HepG2 (cell line): ENCODE measurements at regions not wholly inside any gene's neighbourhood (a gene's known extent, or its start where the extent isn't known, plus 50 kb on each side); places are given as distances from the start of the nearest gene placed in this dataset.
"Not testable (repeated sequence)": the region's sequence is repeated elsewhere in the genome, so short reads cannot be mapped to it uniquely, and the experiment has no call there.

Source experiments
- ATAC-seq: fragments of 200-7000 bp; cut with Tn5 transposase; 3 replicates; pipeline ENCODE4 v1.9.1; 2020; ENCODE audit warnings: mild to moderate bottlenecking, moderate library complexity
- BruUV-seq: library from RNA; stranded (reverse); fragments of 400-500 nt; replicated peaks from 2 replicates; lab custom pipeline; 2021; lab: Mats Ljungman, UMichigan
- CTCF ChIA-PET: fragments of 300-600 bp; formaldehyde crosslinking; extraction: SDS; loops from one replicate; lab custom pipeline; 2021; ENCODE audit warnings: low total read pairs, inconsistent platforms, low intra/inter-chr PET ratio; lab: Yijun Ruan, JAX
- POLR2A ChIA-PET: fragments of 350-600 bp; sonication (Branson Sonifier 250); formaldehyde crosslinking; loops from one replicate; lab custom pipeline; 2020; ENCODE audit warnings: antibody characterized with exemption, inconsistent platforms; lab: Yijun Ruan, JAX
- DNase-seq: peaks from one replicate; pipeline ENCODE4 v3.0.0-alpha.2; 2015; ENCODE audit warnings: low spot score
- FAIRE-seq: peaks from 3 replicates; lab custom pipeline; 2011; peaks lifted over from hg19 to GRCh38; lab: Jason Lieb, UNC
- H2AFZ ChIP-seq: one replicate; pipeline ENCODE4 v1.6.1; 2011; ENCODE audit warnings: low read length, inconsistent platforms
- H3K27ac ChIP-seq: fragments of 300-600 bp; 3 replicates; pipeline ENCODE4 v1.8.0; 2011; ENCODE audit warnings: mixed run types, mild to moderate bottlenecking, mixed read lengths, low read length, inconsistent platforms; ENCODE audit not compliant: insufficient read depth; ENCODE audit errors: extremely low read length
- H3K27me3 ChIP-seq, 2 experiments: fragments of 200-600 bp in 1 of 2; 2 replicates in 1 of 2; 3 replicates in 1 of 2; pipeline versions ENCODE4 v1.6.0 to v1.8.0; 2011; ENCODE audit warnings: low read length in 2 of 2, mild to moderate bottlenecking in 2 of 2, moderate library complexity in 2 of 2, inconsistent platforms in 1 of 2; ENCODE audit not compliant: insufficient read depth in 2 of 2, control insufficient read depth in 1 of 2
- H3K36me3 ChIP-seq, 2 experiments: fragments of 200-600 bp in 1 of 2; replicated peaks in 1 of 2; 2 replicates in 1 of 2; 3 replicates in 1 of 2; pipeline versions ENCODE4 v1.5.1 to v1.8.0; 2011; ENCODE audit warnings: low read length in 2 of 2, inconsistent platforms in 1 of 2; ENCODE audit not compliant: insufficient read depth in 2 of 2, control insufficient read depth in 1 of 2
- H3K4me1 ChIP-seq: 2 replicates; pipeline ENCODE4 v1.5.1; 2012; ENCODE audit warnings: low read length, inconsistent platforms; ENCODE audit not compliant: insufficient read depth
- H3K4me2 ChIP-seq: 2 replicates; pipeline ENCODE4 v1.6.0; 2011; ENCODE audit warnings: low read depth, low read length, inconsistent platforms
- H3K4me3 ChIP-seq, 3 experiments: fragments of 200-600 bp in 1 of 3; sonication (generic), shearing (Covaris generic) in 1 of 3; replicated peaks in 1 of 3; 2 replicates each; pipeline ENCODE4 v1.5.1; 2011 to 2016; ENCODE audit warnings: low read length in 3 of 3, inconsistent platforms in 2 of 3, low read depth in 2 of 3, mild to moderate bottlenecking in 2 of 3, control low read depth in 1 of 3, mixed read lengths in 1 of 3; ENCODE audit not compliant: insufficient read depth in 1 of 3
- H3K79me2 ChIP-seq: one replicate; pipeline ENCODE4 v1.6.1; 2011; ENCODE audit warnings: low read length, inconsistent platforms; ENCODE audit not compliant: insufficient read depth
- H3K9ac ChIP-seq: 2 replicates; pipeline ENCODE4 v1.6.0; 2011; ENCODE audit warnings: mild to moderate bottlenecking, low read depth, low read length, inconsistent platforms; ENCODE audit not compliant: insufficient read depth
- H3K9me3 ChIP-seq: 2 replicates; pipeline ENCODE4 v1.5.1; 2012; ENCODE audit warnings: mild to moderate bottlenecking, low read length
- H4K20me1 ChIP-seq: 2 replicates; pipeline ENCODE4 v1.6.0; 2011; ENCODE audit warnings: inconsistent platforms, mild to moderate bottlenecking, low read length, moderate library complexity; ENCODE audit not compliant: insufficient read depth
- FOSL2 ChIP-seq: sonication (generic); formaldehyde crosslinking; IDR thresholded peaks from 2 replicates; pipeline ENCODE4 v1.4.0; 2020; ENCODE audit warnings: missing genetic modification reagents
- GMEB1 ChIP-seq: sonication (generic); formaldehyde crosslinking; IDR thresholded peaks from 2 replicates; pipeline ENCODE4 v1.5.1; 2020; ENCODE audit warnings: missing genetic modification reagents, mild to moderate bottlenecking, borderline replicate concordance
- HDAC6 ChIP-seq: fragments of 200-600 bp; sonication (generic); IDR thresholded peaks from 2 replicates; pipeline ENCODE4 v1.7.0; 2017; ENCODE audit warnings: mild to moderate bottlenecking, antibody characterized with exemption, low read length, low read depth
- ZMYM2 ChIP-seq: sonication (generic); formaldehyde crosslinking; IDR thresholded peaks from 2 replicates; pipeline ENCODE4 v1.8.0; 2022; ENCODE audit warnings: mild to moderate bottlenecking, missing genetic modification reagents
- ZNF652 ChIP-seq: IDR thresholded peaks from 2 replicates; pipeline ENCODE4 v1.6.1; 2016; ENCODE audit warnings: low read depth, borderline replicate concordance
- ZNF704 ChIP-seq: sonication (generic); formaldehyde crosslinking; IDR thresholded peaks from 2 replicates; pipeline ENCODE4 v1.8.1; 2023; ENCODE audit warnings: mild to moderate bottlenecking, inconsistent platforms, moderate library complexity, missing genetic modification reagents, borderline replicate concordance
- ZNF768 ChIP-seq: sonication (generic); formaldehyde crosslinking; IDR thresholded peaks from 2 replicates; pipeline ENCODE4 v1.4.0; 2020; ENCODE audit warnings: missing genetic modification reagents
- WGBS: methylation state at CpG from one replicate; pipeline ENCODE4 v1.1.6; 2017; ENCODE audit warnings: low lambda C conversion rate; 5-methylcytosine and 5-hydroxymethylcytosine counted together
- in situ Hi-C: cut with HindIII; loops from 2 replicates; pipeline ENCODE4 v1.10.0; 2017; ENCODE audit warnings: low pct_unique_long_range_greater_than_20kb; ENCODE audit not compliant: extremely low pct_ligation_motif_present
- intact Hi-C: fragments of 100-400 bp; cut with micrococcal nuclease; formaldehyde crosslinking; loops from one replicate; pipeline ENCODE4 v1.10.0; 2022; ENCODE audit not compliant: unreplicated experiment

GRCh38 chr5:117533792-117534191, 959.2 kb upstream of the SEMA6A start:
- H2AFZ ChIP-seq: no peak overlapping the region
- no peak overlapping the region for H3K9ac ChIP-seq
- POLR2A ChIA-PET: no interaction called here
- H4K20me1 ChIP-seq: no peaks in the 10 kb centered on the region
- CTCF ChIA-PET: no interaction called here
- no peaks in the 10 kb centered on the region for H3K4me1 ChIP-seq
- ATAC-seq: no peak
- intact Hi-C loops (no loop called here), in situ Hi-C loops (no loop called here)
- no peaks in the 10 kb centered on the region for H3K9me3 ChIP-seq
- no peaks in the 10 kb centered on the region for H3K79me2 ChIP-seq
- no TSS peak for BruUV-seq
- no peak for DNase-seq
- no peak for FAIRE-seq
- H3K4me2 ChIP-seq: no peak overlapping the region
- no peak for TF ChIP-seq ZNF768 (CRISPR knock-in tag)
- no peak for TF ChIP-seq FOSL2 (CRISPR knock-in tag)
- no peak for TF ChIP-seq ZNF704 (CRISPR knock-in tag)
- TF ChIP-seq ZNF652: no peak
- TF ChIP-seq HDAC6: no peak
- TF ChIP-seq ZMYM2: no peak
- TF ChIP-seq GMEB1 (CRISPR knock-in tag): no peak
- H3K4me3 ChIP-seq: no peak overlapping the region
- H3K27ac ChIP-seq: no peak overlapping the region
- WGBS: 46% methylated on average over 2 of the region's 2 CpGs
- H3K36me3 ChIP-seq: no peaks in the 10 kb centered on the region
- H3K27me3 ChIP-seq: no peaks in the 10 kb centered on the region

GRCh38 chr5:117533051-117533670, 958.5 kb upstream of the SEMA6A start:
- CTCF ChIA-PET: not testable (repeated sequence)

More at GRCh38 chr5:117533051-117533670, 958.5 kb upstream of the SEMA6A start:
- intact Hi-C loops, ATAC-seq, POLR2A ChIA-PET, H3K4me1 ChIP-seq, H2AFZ ChIP-seq, H3K9me3 ChIP-seq, BruUV-seq, H3K9ac ChIP-seq, H3K27ac ChIP-seq, H3K79me2 ChIP-seq, in situ Hi-C loops, H4K20me1 ChIP-seq, DNase-seq, H3K4me2 ChIP-seq, H3K36me3 ChIP-seq, H3K27me3 ChIP-seq, H3K4me3 ChIP-seq, FAIRE-seq: not testable (repeated sequence)
- WGBS: 82% methylated on average over 19 of the region's 30 CpGs
